ENCODE measurements at regions not wholly inside any gene's neighbourhood (a gene's known extent, or its start where the extent isn't known, plus 50 kb on each side); places are given as distances from the start of the nearest gene placed in this dataset.

DNA sequence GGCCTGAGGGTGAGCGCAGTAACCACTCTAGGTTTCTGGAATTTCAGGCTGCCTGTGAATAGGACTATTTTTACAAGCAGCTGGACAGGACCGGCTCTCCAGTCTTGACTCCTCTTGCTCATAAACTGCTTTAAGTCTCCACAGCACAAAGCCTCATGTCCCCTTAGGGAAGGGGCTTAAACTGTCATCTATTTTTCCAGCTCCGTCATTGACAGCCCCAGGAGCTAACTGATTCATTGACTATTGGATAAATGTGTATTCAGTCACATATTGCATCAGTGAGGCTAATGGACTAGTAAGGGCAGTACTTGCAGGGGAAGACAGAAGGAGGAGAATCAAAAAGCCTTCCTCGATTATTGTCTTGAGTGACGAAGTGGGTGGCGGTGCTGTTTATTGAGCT is 719.4 kb upstream of the ADAMTS16 start:
- no peak for DNase-seq

DNA sequence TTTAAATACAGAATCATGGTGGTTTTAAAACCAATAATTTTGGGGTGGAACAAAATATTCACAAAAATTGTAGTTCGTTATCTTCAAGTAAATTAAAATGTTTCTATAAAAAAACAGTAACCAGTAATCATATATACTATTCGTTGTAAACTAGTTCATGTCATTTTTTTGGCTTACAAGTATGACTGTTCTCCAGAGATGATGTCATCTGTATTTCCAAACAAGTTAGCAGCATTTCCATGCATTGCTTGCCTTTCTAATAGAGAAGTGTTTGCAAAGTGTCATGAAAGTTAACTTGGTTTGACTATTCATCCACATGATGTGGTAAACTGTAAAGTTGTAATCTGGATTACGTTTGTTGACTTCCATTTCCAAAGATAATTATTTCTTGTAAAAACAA is 717.9 kb upstream of the ADAMTS16 start:
- no peak for DNase-seq

DNA sequence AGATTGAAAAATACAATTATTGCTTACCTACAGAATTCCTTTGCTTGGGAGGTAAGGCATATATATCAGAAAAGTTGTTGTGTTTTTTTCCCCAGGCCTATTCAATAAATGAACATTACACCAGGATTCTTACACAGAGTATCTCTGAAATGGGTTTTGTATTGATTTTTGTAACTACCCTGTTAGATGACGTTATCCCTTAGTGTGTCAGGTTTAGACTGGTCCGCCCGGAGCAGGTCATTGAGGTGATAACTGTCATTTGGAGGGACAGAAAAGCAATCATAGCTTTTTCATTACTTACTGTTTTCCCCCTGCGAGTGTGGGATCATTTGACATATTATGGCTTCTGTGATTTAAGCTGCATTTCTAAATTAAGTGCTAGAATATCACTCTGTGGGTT is 715.2 kb upstream of the ADAMTS16 start:
- no peak for DNase-seq

DNA sequence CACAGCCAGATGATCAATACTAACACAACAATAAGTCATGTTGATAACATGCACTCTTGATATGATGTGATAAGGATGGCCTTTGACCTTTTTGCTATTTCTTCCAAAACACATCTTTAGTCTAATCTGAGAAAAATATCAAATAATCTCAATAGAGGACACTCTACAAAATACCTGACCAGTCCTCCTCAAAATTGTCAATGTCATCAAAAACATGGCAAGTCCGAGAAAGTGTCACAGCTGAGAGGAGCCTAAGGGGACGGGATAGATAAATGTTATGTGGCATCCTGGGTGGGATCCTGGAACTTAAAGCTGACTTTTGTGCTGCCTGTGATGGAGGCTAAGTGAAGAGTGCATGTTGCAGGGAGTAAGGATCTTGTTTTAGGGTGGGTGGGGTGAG is 699.6 kb upstream of the ADAMTS16 start:
- DNase-seq = no peak

DNA sequence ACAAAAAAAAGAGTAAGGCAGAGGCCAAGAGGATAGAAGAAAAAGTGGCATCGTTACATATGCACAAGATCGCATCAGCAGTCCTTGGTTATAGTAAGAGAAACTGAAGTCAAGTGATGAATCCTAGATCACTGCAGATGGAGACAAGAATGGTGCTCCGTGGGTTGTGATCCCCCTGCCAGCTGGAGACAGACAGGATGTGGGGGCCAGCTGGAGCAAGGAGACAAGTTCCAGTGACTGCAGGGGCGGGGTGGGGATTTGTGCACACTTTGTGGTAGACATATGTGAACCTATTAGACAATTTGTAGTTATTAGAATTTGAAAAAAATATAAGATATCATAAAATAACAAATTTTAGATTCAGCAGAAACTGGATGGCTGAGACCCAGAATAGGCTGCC is 697.9 kb upstream of the ADAMTS16 start:
- DNase-seq = no peak

DNA sequence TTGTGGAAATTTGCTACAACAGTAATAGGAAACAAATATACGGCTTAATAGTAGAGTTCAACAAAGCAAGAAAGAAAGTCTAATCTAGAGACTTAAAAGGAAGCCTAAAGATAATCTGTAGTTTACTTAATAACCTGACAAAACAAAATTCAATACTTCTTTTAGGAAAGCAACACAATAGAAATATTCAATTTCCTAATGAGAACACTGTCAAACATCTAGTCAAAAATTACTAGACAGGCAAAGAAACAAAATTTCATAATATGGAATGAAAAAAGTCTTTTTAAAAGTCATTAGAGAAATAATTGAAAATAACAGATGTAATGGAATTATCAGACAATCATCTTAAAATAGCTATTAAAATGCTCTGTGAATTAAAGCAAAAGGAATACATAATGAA is 692.5 kb upstream of the ADAMTS16 start:
- no peak for DNase-seq

DNA sequence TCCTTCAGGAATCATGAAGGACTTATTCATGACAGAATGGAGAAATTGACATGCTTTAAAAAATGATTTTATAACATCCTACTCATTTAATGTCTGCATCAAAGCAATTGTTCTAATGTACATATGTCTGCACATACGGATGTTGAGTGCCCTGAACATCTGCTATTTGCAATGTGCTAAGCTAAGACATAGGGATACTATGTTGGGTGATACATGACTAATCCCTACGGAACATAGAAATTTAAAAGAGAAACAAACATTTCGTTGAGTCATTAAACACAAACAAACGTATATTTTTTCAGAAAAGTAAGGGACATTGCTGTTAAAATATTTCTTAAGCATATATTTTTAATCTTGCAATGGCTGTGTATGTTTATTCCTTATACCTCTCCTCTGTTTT is 686.5 kb upstream of the ADAMTS16 start:
- no peak for DNase-seq

DNA sequence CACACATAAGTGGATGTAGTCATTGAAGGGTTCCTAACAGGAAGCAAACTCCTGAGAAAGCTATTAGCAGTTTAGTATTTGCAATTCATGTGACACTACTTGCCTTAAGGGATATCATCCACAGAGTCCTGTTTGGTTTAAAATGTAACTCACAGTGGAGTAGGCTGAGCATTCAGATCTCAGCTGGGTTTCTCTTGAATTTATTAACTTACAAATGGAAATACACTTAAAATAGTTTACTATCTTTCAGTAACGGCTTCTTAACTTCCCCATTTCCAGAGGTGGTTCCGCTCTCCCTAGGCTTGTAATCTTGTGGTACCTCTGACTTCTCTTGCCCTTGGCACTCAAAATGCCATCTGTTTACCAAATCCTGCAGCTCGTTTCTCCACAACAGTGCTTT is 660.7 kb upstream of the ADAMTS16 start:
- no peak for DNase-seq

DNA sequence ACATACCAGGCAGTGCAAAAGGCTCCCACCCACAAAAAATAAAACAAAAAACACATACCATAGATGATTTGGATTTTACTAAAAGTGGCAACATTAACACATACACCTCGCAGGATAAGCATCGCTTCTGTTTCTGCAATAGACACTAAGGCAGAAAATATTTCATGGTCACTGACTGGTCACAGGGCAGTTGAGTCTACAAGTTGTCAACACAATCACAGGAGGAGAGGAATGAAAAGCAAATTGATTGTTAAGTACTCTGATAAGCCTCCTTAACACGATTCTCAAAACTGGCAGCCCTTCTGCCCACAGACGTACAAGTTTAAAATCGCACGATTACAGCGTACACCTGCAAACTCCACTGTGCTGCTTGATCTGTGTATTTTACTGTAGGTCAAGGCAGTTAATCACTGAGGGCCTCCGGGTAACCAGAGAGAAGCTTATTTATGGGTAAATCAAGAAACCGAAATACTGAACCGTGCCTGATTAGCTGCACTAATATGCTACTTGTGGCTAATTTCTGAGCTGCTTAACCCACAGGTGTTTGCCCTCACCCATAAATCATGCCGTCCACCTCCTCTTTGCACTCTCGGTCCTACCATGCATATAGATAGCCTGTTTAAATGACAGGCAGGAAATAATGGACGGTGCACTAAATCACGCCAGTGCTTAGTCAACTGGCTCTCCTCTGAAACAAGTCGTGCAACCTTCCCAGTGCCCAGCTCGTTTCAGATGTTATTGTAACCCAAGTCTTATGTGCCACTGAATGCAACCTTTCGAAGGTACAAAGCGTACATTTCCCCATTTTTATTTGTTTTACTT is 659.4 kb upstream of the ADAMTS16 start:
- DNase-seq = no peak

DNA sequence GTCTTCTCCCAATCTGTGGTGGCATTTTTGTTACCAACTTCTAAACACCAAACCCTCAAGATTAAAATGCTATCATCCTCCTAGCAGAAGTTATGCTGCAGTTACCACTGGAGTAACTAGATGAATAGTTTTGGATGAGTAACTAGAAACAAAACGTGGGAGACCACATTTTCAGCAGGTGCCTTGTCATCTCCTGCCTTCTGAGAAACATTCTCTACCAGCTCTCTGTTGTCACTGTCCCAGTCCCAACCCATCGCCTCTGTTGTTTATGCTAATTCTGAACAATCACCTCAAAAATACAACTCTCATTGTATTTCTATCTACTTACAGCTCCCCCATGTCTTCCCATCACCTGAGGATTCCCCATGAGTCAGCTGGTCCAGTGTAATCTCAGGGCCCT is 652.5 kb upstream of the ADAMTS16 start:
- no peak for DNase-seq

DNA sequence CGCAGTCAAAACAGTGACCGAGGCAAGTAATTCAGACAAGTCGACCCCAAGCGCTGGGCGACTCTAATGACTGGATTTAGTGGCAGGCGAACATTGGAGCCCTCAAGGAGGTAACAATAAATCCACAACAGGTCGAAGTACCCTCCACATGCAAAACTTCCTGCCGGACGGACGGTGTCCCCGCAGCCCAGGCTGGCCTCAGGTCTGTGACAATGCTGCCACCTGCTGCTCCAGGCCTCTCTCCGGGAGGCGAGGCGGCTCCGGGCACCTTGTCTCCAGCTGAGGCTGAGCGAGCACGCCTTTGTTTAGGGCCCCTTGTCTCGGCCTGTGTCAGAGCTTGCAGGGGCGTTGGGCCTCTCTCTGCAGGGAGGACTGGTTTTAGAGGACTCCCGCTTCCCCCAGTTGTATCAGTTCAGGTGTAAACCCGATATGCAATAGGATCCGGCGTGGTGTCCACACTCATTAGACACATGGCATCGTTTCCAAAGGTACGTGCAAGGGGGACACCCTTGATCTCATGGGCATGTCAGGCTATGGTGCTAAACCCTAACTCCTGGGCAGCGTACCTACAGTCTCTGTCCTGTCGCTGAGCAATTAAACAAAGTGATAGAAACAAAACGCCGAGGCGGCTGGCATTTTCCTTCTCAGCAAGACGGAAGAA is 628.0 kb upstream of the ADAMTS16 start:
- DNase-seq = no peak

DNA sequence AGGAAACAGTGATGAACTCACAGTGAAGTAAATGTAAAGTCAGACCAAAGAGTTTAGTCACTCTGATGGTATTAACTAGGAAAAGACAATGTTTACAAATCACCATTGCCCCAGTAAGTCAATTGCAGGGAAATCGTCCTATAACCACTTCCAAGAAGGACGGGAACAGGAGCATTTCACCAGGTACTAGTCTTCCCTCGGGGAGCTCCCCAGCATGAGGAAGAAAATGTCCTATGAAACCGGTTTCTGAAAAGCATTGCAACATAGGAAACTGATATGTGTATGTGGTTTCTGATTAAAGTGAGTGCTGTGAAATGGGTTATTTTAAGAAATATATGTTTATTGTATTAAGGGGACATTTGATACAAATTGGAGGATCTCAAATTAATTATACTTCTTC is 626.7 kb upstream of the ADAMTS16 start:
- DNase-seq = no peak

DNA sequence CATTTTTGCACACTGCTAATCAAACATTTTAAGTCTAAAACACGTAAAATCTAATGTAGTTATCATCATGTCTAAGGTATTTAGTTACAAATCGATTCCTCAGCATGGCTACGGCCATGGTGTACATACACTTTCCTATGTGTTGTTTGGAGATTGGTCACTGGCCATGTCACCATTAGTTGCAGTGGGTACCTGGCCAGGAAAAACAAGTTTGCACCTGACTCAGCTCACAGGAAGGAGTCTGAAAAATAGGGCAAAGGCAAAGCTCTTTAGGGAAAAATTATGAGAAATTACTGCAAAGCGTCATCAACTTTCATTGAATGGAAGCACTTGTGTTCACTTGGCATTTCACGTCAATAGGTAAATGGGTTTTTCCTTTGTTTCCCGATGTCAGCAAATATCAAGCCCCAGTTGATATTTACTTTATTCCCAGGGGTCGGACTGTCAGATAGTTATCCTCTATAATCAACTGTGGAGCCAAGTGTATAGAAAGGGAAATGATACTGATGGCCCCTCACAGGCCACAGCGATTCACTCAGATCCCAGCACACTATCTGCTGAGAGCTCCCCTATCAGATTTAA is 626.0 kb upstream of the ADAMTS16 start:
- DNase-seq = no peak

DNA sequence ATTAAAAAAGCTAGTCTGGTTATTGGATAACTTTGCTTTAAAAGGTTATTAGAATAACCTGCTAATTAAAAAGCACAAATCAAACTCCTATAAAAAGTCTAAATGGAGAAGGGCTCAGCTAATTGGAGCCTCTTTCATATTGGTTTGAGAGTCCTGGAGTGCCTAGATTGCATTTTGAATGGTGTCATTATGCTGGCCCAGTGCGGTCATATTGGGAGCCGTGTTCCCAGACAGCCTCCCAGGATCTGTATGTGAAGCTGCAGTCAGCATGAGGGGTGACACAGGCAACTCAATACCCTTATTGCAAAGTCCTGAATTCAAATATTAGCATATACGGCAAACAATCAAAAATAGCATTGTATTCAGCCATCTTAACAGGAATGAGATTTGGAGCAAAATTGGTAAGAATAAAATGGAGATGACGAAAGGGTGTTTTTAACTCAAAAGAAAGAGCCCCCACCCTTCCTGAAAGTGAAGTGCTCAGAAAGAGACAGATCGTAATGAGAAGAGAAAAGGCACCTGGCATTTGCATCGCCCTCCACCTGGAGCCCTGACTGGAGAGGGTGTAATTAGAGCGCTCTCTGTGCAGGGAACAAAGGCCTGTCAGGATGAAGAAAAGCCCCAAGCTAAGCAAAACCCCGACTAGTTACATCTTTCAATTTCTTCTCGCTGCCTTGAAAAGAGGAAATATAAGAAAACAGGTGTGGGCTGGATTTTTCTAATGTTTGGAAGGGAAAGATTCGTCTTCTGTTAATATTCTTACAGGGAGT is 621.0 kb upstream of the ADAMTS16 start:
- no peak for DNase-seq

DNA sequence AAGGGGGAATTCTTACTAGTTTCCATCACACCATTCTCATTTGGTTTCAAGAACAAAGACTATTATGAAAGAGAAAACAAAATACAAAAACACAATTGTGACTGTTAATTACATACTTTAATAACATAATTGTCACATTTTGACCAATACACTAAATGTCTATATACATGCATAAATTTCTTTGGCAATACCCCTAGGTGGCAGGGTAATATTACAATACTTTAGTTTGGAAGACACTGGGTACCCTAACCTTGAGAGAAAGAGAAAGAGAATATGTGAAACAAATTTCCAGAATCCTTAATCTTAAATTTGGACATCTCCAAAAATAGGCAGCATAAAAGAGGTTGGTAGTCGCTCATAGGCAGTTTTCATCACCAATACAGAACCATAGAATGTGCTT is 619.6 kb upstream of the ADAMTS16 start:
- no peak for DNase-seq

DNA sequence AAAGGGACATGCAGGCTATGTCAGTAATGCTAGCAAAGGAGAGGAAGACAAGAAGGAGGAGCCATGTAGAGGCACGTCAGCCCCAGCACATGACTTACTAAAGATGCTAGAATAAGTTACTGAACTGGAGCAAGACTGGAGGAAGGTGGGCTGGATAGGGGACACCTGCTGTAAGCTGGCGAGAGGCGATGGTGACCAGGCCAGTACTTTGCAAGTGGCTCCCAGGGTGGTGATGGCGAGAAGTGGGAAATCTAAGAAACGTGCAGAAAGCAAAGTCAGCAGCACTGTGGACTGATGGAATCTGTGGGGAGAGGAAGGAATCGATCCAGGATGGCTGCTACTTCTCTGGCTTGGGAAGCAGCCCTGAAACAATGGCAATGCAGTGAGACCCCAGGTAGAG is 617.1 kb upstream of the ADAMTS16 start:
- DNase-seq = no peak

DNA sequence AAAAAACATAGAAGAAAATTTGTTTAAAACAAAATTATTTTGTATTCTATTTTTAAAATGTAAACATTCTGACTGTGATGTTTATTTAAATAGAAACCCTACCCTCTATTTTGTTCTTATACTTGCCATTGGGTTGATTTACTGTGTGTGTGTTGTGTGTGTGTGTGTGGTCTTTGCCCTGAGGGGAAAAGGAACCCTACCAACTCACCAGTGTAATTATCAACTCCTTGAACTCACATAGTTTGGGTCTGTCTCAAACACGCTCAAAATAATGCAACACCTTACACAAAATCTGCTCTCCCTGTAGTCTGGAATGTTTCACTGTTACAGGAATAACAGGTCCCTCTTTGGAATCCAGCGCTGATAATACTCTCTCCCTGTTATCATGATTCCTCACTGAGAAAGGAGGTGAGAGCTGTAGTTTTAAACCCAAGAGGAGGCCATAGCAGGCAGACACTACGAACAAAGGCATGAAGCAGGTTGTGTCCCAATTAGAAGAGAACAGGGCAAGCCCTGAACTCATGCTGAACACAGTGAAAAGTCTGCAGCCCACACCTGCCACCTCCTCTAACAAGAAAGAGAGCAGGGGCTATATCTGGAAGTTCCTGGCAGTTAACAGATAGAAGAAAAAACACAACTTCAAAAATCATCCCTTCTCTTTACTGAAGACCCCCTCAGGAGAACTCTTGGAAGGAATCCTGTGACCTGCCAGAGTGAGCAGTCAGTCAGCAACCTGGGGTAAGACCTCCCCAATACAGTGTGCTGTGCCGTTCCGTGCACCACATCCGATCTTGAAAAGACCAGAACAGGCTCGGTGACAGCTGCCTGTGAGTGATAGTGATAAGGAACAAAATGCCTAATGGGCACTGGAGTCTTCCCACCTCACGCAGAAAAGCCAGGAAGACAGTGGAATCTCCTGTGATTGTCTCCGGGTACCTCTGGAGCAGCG is 608.1 kb upstream of the ADAMTS16 start:
- DNase-seq = no peak

DNA sequence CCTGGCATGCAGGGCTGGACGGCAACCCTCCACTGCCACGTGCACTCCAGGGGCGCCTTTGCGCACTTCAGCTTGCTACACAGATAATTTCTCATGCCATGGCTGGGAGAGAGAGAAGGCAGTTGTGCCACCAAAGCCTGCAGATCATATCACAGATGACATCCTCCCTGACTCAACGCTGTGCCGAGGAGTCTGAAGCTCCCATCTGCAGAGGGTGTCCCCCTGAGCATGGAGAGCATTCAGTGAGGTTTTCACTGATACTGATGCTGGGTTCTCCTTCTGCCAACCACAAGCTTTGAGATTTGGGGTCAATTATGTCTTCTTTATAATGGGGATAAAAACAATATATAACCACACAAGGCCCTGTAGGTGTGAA is 607.4 kb upstream of the ADAMTS16 start:
- no peak for DNase-seq

DNA sequence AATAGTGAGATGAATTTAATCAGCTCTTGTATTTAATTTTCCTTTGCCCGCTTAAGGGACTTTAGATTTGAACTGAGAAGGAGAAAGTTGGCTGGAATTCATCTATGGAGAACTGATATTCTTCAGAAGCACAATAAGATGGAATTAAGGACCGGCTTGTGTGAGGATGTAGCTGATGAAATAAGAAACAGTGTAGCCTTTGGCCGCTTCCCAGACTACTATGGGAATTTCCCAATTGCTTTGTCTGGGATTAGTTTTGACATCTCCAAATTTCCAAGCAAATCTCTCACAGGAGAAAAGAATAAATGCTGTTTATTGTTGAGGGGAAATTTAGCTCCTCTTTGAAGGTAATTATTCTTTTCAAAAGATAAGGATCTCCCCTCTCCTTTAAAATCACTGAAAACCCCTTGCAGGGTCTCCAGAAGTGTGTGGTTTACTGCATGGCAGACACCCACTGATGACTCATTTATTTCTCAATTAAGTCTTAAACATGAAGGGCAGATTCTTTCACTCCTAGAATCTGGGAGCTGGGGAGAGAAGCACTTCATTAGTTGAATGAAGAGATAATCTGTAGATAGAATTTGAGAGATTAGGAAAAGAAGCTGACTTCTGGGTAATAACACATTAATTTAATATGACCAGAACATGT is 606.5 kb upstream of the ADAMTS16 start:
- DNase-seq = no peak

DNA sequence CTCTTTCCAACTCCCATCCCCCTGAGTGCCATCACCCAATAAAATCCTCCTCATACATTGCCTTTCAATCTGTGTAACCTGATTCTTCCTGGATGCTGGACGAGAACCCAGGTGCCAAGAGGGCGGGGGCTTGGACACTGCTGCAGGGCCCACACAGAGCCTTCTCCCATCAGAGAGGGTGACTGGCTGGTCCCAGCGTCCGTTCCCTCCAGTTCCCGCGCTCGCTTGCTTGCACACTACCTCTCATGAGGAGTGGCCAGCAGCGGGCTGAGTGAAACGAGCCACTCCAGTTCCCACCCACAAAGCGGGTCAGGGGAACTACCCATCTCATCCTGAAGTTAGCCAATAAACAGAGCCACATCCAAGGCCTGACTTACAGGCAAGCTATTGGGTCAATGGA is 602.6 kb upstream of the ADAMTS16 start:
- DNase-seq = no peak

DNA sequence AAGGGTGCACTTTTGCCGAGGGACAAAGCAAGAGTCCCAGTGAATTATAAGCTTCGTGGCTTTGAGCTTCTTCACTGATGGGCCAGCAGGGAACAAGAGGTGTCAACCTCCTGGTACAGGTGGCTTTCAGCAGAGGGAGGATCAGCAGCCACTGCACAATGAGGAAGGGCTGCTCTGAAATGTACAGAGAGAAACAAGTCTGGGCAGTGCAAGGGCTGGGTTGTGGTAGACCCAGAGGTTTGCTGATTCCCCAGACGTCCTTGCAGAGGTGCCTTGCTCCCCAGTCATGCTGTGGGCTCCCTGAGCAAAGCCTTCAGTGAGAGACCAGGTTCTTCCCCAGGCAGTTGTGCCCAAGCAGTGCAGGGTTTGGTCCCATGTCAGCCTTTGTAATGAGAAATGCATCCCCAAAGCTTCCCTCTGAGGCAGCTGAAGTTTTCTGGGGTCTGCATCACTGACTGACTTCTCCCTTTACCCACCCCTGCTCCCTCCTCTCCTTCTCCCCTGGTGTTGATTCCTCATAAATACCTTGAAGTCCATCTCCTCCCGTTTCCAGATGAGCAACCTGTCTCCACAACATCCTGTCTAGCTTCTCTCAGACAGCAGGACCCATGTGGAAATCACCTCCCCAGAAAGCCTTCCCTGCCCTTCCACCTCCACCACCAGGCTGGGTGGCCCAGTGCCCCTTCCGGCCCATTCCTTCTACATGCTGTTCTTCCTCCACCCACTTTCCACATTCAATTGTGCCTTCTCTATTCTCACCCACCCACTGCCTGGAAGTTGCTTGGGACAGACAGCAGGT is 599.6 kb upstream of the ADAMTS16 start:
- DNase-seq = no peak

Measured in activated CD4-positive, CD25-positive, alpha-beta regulatory T cell treated with anti-CD3 and anti-CD28 coated beads, Interleukin-2, amount 50 U/mL, for 72 hours (primary cell).